Iris pigment epithelial cell (primary cell): ENCODE measurements at regions not wholly inside any gene's neighbourhood (a gene's known extent, or its start where the extent isn't known, plus 50 kb on each side); places are given as distances from the start of the nearest gene placed in this dataset.

Experiments used
- DNase-seq: peaks from one replicate; pipeline ENCODE4 v3.0.0-alpha.2; 2011; ENCODE audit warnings: low read depth

DNA sequence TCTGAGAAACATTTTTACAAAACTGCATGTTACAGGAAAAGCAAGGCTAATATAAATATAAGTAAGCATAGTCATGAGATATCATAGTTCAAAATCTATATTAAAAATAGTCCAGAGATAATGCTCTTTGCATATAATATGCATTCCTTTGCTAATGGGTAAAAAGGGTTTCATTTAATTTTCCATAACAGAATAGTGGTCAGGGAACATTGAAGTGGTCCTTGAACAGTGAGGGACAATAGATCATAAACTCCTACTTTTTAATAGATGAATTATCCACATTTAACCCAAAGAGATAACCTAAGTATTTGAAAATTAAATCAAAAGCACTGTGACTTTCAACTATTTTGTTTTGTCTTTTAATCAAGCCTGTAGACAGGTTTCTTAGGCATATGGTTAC, 243.1 kb upstream of the ADGRB3 start:
- DNase-seq = no peak

DNA sequence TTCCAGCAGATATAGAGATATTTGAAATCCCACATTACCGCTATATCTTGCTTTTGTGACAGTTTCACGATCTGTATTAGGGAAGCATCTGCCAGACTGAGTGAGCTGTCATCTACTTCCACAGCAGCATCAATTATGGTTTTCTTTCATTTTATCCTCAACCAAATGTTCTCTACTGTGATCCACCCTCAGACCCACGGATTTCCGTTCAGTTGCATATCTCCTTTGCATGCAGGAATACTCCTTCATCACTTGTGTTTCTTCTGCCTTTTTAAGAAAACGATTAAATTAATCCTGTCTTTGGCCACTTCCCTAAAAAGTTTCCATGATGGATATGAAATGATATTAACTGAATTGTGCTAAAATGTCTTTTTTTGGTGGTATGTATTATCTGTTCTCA, 262.1 kb upstream of the ADGRB3 start:
- DNase-seq = no peak

DNA sequence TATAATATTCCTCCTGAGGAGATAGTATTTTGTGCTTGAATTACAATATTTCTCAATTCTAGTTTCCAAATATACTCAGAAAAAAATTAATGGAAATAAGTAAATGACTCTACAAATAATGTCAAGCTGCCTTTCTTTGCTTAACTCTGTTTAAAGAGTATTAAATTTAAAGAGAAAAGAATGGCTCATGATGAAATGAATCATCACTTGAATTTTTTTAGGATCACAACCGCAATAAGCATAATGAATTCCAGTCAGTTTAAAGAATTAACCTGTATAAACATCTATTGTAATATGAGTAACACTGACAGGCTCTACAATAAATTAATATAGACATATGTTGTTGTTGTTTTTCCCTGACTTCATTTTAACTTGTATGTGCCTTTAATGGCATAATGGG, 266.2 kb upstream of the ADGRB3 start:
- no peak for DNase-seq

DNA sequence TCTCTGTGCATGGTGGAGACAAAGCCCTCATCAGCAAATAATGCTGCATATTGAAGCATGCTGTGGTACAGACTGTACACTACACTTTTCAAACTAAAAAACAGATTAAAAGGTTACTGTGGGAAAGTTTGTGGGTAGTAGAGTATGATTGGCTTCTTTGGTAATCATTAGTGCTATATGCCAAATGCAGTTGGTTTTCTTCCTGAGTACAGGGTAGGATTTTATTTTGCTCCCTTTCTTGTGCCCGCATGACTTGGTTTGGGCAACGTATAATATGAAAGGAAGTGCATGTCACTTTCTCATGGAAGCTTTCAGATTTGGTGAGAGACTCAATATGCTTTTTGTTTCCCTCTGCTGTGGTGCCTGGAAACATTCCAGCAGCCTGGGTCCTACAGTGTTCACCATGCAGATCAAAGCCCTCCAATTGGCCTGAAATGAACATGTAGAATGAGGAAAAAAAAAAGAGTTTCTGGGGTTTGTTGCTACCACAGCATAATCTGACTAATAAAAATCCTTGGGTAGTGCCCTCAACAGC, 270.7 kb upstream of the ADGRB3 start:
- no peak for DNase-seq

DNA sequence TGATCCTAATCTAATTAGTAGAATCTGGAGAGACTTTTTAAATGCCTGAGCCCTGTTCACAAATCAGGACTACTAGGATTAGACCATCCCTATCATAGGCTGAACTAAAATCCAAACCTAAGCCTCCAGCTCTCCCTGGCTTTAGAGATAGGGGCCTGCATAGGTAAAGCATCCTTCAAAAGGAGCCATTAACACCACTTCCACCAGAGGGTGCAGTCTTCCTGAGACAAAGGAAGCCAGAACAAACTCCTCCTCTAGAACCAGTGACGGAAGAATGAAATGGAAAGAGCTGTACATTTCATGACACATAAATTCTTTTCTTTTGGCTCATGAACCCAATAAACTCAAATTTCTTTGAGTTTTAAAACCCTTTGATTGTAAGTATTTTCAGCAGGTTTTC, 291.2 kb upstream of the ADGRB3 start:
- DNase-seq = peak; percentile 51

DNA sequence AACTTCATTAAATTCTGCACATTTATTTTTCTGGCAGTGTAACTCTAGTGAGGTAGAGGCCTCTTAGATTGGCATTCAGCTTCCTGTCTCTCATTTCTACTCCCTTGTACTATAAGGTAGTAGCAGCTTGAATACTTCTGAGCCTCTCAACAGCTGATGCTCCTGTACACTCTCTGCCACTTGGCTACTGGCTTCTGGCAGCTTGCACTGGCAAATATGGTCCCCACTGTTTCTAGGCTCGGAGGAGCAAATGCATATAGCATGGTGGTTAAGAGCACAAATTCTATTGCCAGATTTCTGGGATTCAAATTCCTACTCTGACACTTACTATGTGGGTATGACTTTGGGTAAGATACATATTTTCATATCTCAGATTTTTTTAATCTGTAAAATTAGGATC, 292.8 kb upstream of the ADGRB3 start:
- DNase-seq = no peak

DNA sequence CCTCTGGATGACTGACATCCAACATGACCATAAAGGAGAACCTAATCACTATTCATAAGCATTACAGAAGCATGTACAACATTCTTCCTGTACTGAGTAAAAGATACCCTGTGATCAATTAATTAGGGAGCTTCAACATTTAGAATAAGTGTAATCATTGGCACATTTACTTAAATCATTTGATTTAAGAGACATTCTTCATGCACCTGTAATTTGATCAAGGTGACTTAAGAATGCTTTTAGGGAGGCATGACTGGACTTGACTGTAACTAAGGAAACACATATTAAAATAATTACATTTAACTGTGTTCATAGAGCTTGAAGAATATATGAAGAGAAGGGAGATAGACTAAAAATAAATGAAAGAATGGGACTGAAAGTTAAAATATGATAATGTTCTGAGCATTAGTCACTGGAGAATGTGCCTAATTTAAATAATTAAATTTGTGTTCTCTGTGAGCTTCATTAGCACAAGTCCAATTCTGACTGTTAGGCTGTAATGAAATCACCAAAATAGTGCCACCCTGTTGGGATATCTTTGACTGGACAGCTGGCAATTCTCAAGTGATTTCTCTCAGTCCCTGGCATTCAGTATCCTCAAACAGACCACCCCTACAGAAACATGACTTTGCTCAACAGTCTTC, 295.5 kb upstream of the ADGRB3 start:
- no peak for DNase-seq

DNA sequence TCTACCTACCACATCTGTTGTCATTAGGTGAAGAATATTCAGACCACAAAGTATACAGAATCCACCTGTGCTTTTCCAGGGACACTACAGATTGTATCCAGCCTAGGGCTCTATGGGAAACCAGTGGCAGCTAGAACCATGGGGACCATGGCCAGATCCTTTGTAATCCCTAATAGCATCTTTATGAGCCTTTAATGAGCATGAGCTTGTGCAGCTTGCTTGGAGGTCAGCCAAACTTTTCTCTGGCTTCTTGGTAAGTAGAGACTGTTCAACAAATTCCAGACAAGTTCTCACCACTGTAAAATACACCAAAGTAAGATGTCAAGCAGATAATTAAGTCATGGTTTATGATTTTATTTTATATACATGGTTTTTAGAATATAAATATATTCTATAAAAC, 301.6 kb upstream of the ADGRB3 start:
- no peak for DNase-seq

DNA sequence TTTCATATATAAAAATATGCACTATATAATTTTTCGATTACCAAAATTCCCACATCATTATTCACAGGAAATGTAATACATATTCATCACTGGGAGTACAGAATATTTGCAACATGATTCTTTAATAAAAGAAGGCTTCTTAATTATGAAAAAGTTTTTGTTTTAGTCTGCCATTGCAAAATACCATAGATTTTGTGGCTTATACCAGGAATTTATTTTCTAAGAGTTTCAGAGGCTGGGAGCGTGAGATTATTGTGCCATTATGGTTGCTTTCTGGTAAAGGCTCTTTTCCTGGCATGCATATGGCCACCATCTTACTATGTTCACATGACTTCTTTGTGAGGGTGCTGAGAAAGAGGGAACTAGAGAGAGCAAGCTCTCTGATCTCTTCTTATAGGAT, 306.9 kb upstream of the ADGRB3 start:
- no peak for DNase-seq

DNA sequence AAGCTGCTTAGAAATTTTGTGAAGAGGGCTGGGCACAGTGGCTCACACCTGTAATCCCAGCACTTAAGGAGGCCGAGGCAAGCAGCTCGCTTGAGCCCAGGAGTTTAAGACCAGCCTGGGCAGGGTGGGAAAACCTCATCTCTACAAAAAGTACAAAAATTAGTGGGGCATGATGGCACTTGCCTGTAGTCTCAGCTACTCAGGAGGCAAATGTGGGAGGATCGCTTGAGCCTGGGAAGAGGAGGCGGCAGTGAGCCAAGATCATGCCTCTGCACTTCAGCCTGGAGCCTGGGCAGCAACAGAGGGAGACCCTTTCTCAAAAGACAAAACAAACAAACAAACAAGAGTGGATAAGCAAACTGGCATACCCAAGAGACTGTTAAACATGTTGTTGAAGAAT, 308.3 kb upstream of the ADGRB3 start:
- no peak for DNase-seq

DNA sequence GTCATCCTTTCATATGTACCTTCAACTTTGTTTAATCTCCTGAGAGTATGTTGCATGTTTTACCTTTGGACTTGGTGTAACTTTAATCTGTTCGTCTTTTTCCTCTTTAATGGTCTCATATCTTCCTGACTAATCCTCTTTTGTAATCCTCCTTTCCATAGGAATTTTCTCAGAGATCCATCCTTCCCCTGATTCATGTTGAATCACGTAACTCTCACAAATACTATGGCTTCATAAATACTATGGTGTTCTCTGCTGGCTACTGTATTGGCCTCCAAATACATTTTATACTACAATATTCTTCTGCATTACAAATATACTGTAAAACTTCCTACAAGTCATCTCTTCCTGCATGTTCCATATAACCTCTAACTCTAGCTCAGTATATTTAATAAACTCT, 317.7 kb upstream of the ADGRB3 start:
- DNase-seq = no peak

DNA sequence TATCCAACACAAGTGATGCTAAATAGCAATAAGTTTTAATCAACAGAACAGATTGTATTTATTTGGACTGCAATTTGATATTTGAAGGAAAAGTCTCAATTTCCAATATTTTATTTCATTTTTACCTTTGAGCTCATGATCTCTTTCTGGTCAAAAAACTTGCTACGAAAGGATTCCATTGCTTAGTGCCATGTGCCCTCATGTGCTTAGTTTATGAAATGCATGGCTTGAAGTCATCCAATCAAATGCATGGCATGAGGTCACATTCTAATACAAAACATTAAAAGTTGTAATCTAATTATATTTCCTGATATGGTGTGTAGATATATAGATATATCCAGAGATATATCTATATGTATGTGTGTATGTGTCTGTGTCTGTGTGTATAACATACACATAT, 321.2 kb upstream of the ADGRB3 start:
- peak; percentile 31 for DNase-seq

DNA sequence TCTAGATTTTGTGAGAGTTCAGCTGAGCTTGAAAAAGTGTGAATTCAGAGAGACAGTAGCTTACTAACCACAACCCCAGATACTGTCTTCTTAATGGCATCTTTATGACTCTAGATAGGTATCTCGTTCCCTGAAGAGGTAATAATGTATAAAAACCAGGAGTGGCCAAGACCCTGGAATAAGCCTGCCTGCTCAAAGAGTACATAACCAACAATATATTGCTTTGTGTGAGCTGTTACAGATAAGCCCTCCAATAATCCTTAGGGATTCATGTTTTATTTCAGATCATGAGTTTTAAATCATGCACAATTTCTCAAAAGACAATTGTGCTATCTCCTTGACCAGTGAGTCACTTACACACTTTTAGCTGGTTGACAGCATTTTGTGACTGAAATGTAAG, 327.8 kb upstream of the ADGRB3 start:
- no peak for DNase-seq

DNA sequence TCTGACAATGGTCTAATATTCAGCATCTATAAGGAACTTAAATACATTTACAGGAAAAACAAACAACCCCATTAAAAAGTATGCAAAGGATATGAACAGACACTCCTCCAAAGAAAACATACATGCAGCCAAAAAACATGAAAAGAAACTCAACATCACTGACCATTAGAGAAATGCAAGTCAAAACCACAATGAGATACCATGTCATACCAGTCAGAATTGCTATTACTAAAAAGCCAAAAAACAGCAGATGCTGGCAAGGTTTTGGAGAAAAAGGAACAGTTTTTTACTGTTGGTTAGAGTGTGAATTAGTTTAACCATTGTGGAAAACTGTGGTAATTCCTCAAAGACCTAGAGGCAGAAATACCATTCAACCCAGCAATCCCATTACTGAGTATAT, 339.0 kb upstream of the ADGRB3 start:
- peak; percentile 9 for DNase-seq

DNA sequence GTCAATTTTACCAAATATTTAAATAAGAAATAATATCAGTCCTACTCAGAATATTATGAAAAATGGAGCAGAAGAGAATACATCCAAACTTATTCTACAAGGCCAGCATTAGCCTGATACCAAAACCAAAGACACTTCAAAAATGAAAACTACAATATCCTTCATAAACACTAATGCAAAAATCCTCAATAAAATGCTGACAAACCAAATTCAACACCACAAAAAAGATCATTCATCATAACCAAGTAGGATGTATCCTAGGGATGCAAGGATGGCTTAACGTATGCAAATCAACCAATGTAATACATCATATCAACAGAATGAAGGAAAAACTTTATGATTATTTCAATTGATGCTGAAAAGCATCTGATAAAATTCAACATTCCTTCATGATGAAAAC, 352.4 kb upstream of the ADGRB3 start:
- no peak for DNase-seq

DNA sequence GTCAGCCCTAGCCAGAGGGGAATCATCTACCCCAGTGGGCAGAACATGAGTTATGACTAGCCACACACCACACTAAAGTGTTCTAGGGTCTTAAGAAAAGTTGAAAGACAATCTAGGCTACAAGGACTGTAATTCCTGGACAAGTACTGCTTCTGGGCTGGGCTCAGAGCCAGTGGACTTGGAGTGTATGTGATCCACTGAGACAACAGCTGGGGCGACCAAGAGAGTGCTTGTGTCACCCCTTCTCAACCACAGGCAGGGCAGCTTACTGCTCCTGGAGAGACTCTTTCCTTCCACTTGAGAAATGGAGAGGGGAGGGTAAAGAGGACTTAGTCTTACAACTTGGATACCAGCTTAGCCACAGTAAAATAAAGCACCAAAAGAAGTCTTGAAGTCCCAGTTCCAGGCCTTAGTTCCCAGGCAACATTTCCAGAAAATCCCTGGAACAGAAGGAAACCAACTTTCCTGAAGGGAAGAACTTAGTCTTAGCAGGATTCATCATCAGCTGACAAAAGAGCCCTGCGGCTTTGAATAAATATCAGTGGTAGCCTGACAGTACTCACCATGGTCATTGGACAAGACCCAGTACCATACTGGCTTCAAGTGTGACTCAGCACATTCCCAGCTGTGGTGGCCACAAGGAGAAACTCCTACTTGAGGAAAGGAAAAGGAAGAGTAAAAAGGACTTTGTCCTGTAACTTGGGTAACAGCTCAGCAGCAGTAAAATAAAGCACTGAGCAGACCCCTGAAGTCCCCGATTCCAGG, 355.1 kb upstream of the ADGRB3 start:
- DNase-seq = peak; percentile 18

DNA sequence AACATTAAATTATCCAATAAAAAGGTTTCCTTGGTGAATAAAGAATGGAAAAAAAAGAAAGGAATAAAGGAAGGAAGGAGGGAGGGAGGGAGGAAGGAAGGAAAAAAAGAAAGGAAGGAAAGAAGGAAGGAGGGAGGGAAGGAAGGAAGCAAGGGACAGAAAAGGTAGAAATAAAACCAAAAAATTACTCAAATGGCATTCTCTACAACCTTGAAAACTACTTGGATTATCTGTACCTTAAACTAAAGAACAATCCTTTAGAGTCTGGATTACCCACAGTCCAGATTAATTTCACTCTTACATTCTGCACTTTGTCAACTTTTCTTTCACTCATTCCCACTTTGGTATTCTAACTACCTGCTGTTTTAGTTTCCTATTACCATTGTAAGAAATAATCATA, 361.8 kb upstream of the ADGRB3 start:
- no peak for DNase-seq

DNA sequence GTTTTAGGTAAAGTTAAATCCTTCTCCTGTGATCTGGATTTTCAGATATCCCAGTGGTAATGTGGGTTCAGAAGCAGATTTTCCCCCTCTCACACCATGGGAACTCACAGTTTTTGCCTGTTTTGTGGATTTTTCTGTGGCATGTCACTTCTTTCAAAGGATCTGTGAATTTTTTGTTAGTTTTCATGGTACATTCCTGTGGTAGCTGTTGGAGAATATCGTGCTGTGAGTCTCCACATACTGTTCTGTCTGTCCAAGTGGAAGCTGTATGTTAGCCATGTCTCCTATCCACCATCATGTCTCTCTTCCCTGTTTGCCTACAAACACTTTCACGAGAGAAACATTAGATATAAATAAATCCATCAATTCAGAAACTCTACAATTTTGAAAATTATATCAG, 378.7 kb upstream of the ADGRB3 start:
- DNase-seq = no peak

DNA sequence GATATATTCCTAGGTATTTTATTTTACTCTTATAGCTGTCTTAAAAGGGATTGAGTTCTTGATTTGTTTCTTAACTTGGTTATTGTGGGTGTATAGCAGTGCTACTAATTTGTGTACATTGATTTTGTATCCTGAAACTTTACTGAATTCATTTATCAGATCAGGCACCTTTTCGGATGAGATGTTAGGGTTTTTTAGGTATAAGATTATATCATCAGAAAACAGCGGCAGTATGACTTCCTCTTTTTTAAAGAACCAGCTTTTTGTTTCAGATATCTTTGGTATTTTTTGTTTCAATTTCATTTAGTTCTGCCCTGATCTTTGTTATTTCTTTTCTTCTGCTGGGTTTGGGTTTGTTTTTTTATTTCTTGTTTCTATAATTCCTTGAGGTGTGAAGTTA, 382.4 kb upstream of the ADGRB3 start:
- no peak for DNase-seq

DNA sequence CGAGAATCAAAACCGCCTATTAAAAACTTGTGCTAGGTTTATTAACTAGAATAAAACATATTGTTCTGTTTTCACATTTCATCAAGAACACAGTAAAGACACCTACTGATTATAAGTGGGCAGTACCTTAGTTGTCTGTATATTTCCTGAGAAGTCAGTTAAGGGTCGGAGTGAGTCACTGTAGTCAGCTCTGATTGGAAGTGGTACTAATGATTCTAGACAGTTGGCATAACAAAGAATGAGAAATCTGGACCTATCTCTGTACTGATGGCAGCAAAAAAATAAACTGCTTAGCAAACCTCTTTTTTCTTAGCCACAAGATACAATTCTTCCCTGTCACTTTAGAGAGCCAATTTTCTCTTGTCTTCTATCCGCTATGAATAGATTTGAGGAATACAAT, 387.3 kb upstream of the ADGRB3 start:
- no peak for DNase-seq

DNA sequence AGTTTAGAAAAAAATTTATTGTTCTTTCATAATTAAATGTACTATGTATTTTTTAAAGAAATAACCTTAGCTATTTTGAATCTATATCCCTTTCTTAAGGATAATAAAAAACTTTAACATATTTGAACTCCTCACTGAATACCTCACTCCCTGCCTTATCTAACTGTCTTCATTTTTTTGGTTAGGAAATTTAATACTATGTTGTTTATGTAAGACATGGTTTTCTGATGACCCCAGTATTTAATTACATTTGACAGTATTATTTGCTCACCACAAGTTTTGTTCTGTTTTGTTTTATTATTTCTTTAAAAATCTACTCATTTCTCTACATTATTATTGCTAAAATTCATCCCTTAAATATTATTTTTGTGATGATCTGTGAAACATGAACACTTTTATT, 394.4 kb upstream of the ADGRB3 start:
- peak; percentile 48 for DNase-seq

DNA sequence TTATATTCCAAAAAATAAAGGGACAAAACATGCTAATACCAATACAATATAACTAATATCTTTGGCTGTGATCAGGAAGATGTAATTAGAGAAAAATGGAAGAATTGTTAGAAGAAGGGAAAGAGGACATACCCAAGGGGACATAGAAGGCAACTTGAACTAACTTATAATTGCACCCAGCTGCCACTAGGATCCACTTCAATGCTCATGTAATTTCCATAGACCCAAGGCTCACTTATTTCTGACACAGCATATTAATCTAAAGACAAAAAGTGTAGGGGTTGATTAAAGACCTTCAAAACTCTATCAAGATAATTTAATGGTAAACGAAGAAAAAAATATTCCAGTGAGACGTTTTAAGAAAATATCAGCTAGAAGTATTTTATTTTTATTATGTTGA, 396.0 kb upstream of the ADGRB3 start:
- no peak for DNase-seq

DNA sequence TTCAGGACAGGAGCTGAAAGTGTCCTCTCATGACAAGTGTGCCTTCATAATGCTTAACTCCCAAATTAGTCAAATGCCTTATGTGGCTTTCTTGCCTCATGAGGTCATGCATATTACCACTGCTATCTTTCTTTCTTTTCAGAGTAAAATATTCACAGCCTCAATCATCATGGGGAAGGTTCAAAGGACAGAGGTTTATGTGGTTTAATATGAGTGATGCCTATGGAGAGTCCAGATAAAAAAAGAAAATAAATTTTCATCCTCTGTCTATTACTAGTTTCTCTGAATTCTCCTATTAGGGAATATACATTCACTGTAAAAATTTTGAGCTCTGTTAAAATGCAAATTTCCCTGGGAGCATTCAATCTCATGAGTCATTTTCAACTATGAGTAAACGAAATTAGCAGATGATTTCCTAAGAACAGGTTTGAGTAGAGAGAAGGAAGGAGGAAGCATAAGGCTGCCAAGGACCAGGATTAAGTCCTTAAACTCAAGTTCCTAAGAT, 396.9 kb upstream of the ADGRB3 start:
- DNase-seq = peak; percentile 71

DNA sequence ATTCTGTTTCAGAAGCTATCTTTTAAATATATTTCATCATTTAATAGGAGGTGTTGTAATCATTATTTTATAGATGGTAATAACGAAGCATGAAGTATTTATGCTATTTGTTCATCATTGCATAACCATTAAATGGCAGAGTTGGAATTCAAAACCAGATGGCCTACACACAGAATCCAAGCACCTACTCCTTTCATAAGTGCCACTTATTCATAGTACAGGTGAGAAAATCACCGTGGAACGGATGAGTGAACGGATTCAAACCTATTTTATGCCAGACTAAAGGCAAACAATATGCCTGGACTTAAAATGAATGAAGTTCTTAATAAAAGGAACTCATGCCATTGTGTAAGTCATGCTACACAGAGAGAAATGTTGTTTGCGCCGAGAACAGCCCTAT, 397.9 kb upstream of the ADGRB3 start:
- DNase-seq = no peak
